HG02763 (cell line): ENCODE measurements at regions not wholly inside any gene's neighbourhood (a gene's known extent, or its start where the extent isn't known, plus 50 kb on each side); places are given as distances from the start of the nearest gene placed in this dataset.
"Not testable (repeated sequence)": the region's sequence is repeated elsewhere in the genome, so short reads cannot be mapped to it uniquely, and the experiment has no call there.

Experiments
- ATAC-seq: cut with Tn5 transposase; IDR thresholded peaks from one replicate; pipeline ENCODE4 v1.9.1; 2021; ENCODE audit warnings: mild to moderate bottlenecking, moderate library complexity; ENCODE audit not compliant: unreplicated experiment

GRCh38 chr12:46711756-46712155 lies 114.0 kb downstream of the SLC38A4 start:
- no peak for ATAC-seq

- ATAC-seq, result no peak
Measured at GRCh38 chr12:46710125-46710743, 115.6 kb downstream of the SLC38A4 start.

- no peak for ATAC-seq
Measured at GRCh38 chr12:46702581-46703344, 123.0 kb downstream of the SLC38A4 start.

GRCh38 chr12:46701356-46701755 lies 124.4 kb downstream of the SLC38A4 start:
- no peak for ATAC-seq

GRCh38 chr12:46699986-46700385 lies 125.8 kb downstream of the SLC38A4 start:
- ATAC-seq, result no peak

- ATAC-seq, result no peak
Measured at GRCh38 chr12:46698003-46698402, 127.8 kb downstream of the SLC38A4 start.

GRCh38 chr12:46693518-46693917 lies 132.3 kb downstream of the SLC38A4 start:
- no peak for ATAC-seq

GRCh38 chr12:46693034-46693433 lies 132.8 kb downstream of the SLC38A4 start:
- ATAC-seq, result no peak

- no peak for ATAC-seq
Measured at GRCh38 chr12:46692606-46693005, 133.2 kb downstream of the SLC38A4 start.

- ATAC-seq, result no peak
Measured at GRCh38 chr12:46686267-46686942, 139.4 kb downstream of the SLC38A4 start.

GRCh38 chr12:46684243-46684642 lies 141.6 kb downstream of the SLC38A4 start:
- not testable (repeated sequence) for ATAC-seq

- no peak for ATAC-seq
Measured at GRCh38 chr12:46682148-46682547, 143.6 kb downstream of the SLC38A4 start.

- no peak for ATAC-seq
Measured at GRCh38 chr12:46680506-46680905, 145.3 kb downstream of the SLC38A4 start.

- no peak for ATAC-seq
Measured at GRCh38 chr12:46679754-46680153, 146.0 kb downstream of the SLC38A4 start.

GRCh38 chr12:46678426-46678825 lies 147.4 kb downstream of the SLC38A4 start:
- ATAC-seq, result no peak

GRCh38 chr12:46677749-46678148 lies 148.0 kb downstream of the SLC38A4 start:
- ATAC-seq, result no peak

- ATAC-seq, result no peak
Measured at GRCh38 chr12:46676797-46677520, 148.8 kb downstream of the SLC38A4 start.

- no peak for ATAC-seq
Measured at GRCh38 chr12:46676396-46676795, 149.4 kb downstream of the SLC38A4 start.

- no peak for ATAC-seq
Measured at GRCh38 chr12:46675736-46676135, 150.1 kb downstream of the SLC38A4 start.

GRCh38 chr12:46674800-46675199 lies 151.0 kb downstream of the SLC38A4 start:
- no peak for ATAC-seq

- no peak for ATAC-seq
Measured at GRCh38 chr12:46674129-46674528, 151.7 kb downstream of the SLC38A4 start.
